HG03378 (cell line): ENCODE measurements at regions not wholly inside any gene's neighbourhood (a gene's known extent, or its start where the extent isn't known, plus 50 kb on each side); places are given as distances from the start of the nearest gene placed in this dataset.
"Not testable (repeated sequence)": the region's sequence is repeated elsewhere in the genome, so short reads cannot be mapped to it uniquely, and the experiment has no call there.

Source experiments
- ATAC-seq: cut with Tn5 transposase; IDR thresholded peaks from one replicate; pipeline ENCODE4 v1.9.1; 2021; ENCODE audit warnings: mild to moderate bottlenecking, moderate library complexity; ENCODE audit not compliant: unreplicated experiment

GRCh38 chr13:80824229-80824628 lies 483.3 kb upstream of the SPRY2 start:
- no peak for ATAC-seq

- no peak for ATAC-seq
These were observed 482.5 kb upstream of the SPRY2 start for GRCh38 chr13:80823472-80823871.

- ATAC-seq = no peak
These were observed 480.5 kb upstream of the SPRY2 start for GRCh38 chr13:80821466-80821865.

- ATAC-seq = no peak
These were observed 477.1 kb upstream of the SPRY2 start for GRCh38 chr13:80817979-80818378.

- ATAC-seq = no peak
These were observed 473.6 kb upstream of the SPRY2 start for GRCh38 chr13:80814541-80814940.

- not testable (repeated sequence) for ATAC-seq
These were observed 469.4 kb upstream of the SPRY2 start for GRCh38 chr13:80810294-80810693.

- ATAC-seq = no peak
These were observed 462.0 kb upstream of the SPRY2 start for GRCh38 chr13:80802946-80803345.

- no peak for ATAC-seq
These were observed 457.7 kb upstream of the SPRY2 start for GRCh38 chr13:80798576-80799133.

- no peak for ATAC-seq
These were observed 446.7 kb upstream of the SPRY2 start for GRCh38 chr13:80787604-80788003.

GRCh38 chr13:80783926-80784565 lies 443.1 kb upstream of the SPRY2 start:
- no peak for ATAC-seq

GRCh38 chr13:80782441-80782840 lies 441.5 kb upstream of the SPRY2 start:
- ATAC-seq = no peak

- ATAC-seq = no peak
These were observed 437.4 kb upstream of the SPRY2 start for GRCh38 chr13:80778297-80778696.

GRCh38 chr13:80757694-80758093 lies 416.8 kb upstream of the SPRY2 start:
- ATAC-seq = no peak

GRCh38 chr13:80755910-80756309 lies 415.0 kb upstream of the SPRY2 start:
- no peak for ATAC-seq

GRCh38 chr13:80754441-80754840 lies 413.5 kb upstream of the SPRY2 start:
- ATAC-seq = no peak

GRCh38 chr13:80753866-80754265 lies 412.9 kb upstream of the SPRY2 start:
- no peak for ATAC-seq

- ATAC-seq = no peak
These were observed 410.9 kb upstream of the SPRY2 start for GRCh38 chr13:80751854-80752253.

GRCh38 chr13:80744147-80744914 lies 403.4 kb upstream of the SPRY2 start:
- no peak for ATAC-seq

- no peak for ATAC-seq
These were observed 401.1 kb upstream of the SPRY2 start for GRCh38 chr13:80742033-80742432.

GRCh38 chr13:80740071-80740470 lies 399.1 kb upstream of the SPRY2 start:
- ATAC-seq = no peak

- no peak for ATAC-seq
These were observed 396.6 kb upstream of the SPRY2 start for GRCh38 chr13:80737513-80737912.

- ATAC-seq = no peak
These were observed 386.5 kb upstream of the SPRY2 start for GRCh38 chr13:80727321-80727975.
